SHP77 (cell line): ENCODE measurements at regions not wholly inside any gene's neighbourhood (a gene's known extent, or its start where the extent isn't known, plus 50 kb on each side); places are given as distances from the start of the nearest gene placed in this dataset.

ENCODE experiments used
- DNase-seq, 2 experiments: peaks; one replicate each; lab custom pipeline; 2025; lab: John Stamatoyannopoulos, UW

GRCh38 chr11:32161293-32161692 is 70.4 kb downstream of the RCN1 start:
- no peak for DNase-seq

DNA sequence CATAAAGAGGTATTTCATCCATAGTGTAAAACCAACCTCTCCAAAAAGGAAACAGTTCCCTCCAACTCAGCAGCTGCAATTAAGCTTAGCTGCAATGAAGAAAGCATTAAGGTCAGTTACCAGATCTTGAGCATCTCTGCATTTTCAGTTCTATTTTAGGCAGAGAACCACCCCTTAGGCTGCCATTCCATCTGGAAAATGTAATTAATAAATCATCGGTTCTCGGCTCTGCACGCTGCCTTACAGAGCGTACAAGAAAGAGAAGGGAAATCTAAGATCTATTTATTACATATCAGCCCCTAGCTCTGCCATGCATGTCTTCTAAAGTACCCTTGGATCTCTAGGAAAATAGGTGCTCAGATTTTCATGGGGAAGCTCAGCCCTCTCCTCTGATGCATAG is 71.5 kb downstream of the RCN1 start:
- no peak for DNase-seq

DNA sequence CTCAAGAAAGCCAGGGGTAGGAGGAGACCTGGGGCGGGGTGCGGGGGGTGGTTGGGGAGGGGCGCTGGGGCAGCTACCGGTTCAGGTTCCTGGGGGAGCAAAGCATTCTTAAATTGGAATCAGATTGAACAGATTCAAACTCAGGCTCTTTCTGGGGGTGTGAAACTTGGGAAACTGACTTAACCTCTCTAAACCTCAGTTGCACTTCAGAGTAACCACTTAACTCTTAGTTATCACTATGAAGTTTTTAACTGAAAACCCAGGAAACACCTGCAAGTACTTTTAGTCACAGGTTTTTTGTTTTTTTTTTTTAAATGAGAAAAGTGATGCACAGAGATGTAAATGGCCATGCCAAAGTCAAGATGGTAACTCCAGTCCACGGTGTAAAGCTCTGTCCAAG is 72.0 kb downstream of the RCN1 start:
- no peak for DNase-seq

- no peak for DNase-seq
Observed at GRCh38 chr11:32163557-32163956, 72.7 kb downstream of the RCN1 start.

DNA sequence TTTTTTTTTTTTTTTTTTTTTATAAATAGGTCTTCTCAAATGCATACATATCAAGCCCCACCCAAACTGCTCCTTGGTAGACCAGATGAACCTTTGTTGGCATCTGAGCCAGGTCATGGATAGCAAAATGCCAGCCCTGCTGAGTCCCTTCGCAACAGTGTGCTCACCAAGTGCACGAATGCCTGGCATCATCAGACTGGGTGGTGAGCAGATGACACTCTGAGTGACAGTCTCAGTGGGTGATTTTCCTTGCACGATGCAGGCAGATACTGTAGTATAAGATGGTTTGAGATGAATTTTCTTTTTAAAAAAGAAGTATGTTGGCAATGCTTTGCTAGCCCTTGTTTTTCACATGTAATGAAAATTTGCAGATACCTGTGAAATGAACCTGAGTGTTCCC is 74.0 kb downstream of the RCN1 start:
- DNase-seq = no peak

- no peak for DNase-seq
Observed at GRCh38 chr11:32168924-32169323, 78.0 kb downstream of the RCN1 start.

- no peak for DNase-seq
Observed at GRCh38 chr11:32171445-32171844, 80.6 kb downstream of the RCN1 start.

DNA sequence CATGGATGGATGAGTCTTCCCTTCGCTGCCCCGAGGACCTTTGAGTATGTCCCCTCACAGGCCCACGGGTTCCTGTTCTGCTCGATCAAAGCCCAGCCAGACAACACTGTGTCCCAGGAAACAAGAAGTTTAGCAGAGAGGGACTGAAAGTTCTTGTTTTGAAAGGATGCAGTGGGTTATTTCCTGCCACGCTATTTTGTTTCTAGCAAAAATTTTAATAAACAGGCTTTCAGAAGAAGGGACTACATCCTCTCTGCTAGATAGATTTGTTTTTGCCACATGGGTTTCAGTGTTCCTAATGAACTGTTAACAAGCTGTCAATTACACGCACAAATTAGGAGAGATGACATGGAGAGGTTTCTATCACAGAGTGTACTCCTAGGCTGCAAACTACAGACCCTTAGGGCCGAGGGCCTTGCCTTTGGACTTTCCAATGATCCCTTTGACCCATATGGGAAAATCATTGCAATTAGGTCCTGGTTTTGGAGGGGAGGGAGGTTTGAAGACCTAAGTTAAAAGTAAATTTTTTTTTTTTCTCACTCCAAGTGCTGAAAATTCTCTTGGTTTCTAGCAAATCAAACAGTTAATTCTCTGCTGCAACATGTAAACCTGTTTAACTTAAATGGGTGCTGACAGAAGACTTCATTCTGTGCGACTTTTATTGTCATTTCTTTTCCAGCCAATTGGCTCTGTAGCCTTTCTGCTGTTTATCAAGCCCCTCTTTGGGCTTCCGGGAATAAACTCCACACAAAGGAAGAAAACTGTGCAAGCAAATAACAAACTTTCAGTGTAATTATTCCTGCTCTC is 81.4 kb downstream of the RCN1 start:
- no peak for DNase-seq

- peak; percentile 20 to 32 for DNase-seq
Observed at GRCh38 chr11:32172848-32173834, 82.3 kb downstream of the RCN1 start.

- DNase-seq = no peak
Observed at GRCh38 chr11:32173977-32174376, 83.1 kb downstream of the RCN1 start.

- peak; percentile 55 to 68 for DNase-seq
Observed at GRCh38 chr11:32176223-32176934, 85.5 kb downstream of the RCN1 start.

GRCh38 chr11:32178692-32179091 is 87.8 kb downstream of the RCN1 start:
- no peak for DNase-seq

- no peak for DNase-seq
Observed at GRCh38 chr11:32183512-32183911, 92.6 kb downstream of the RCN1 start.

DNA sequence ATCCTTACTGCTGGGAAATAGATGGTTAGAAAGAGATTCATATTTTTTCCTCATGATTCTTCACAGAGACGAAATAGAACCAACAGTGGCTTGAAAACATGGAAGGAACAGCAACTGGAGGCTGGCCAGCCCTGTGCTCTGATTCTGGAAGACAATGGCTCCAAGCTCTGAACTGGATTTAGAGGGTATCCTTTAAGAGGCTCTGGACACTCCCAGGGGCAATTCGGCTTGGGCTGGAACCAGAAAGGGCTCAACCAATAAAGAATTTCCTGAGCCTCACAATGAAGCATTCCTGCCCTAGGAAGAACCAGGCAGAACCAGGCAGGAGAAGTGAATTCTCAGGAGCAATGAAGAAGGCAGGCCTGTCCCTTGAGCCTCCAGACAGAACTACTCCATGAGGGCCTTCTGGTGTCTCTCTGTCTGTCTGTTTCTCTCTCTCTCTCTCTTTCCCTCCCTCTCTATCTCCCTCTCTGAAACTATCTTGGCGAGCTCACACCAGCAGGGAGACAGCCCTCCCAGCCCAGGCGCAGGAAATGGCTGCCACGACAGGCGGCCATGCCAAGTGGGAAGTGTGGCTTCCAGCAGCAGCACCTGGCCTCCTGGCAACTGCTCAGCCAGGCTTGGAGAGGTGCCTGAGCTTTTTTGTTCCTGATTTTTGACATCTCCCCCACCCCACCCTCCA is 93.3 kb downstream of the RCN1 start:
- DNase-seq = no peak

DNA sequence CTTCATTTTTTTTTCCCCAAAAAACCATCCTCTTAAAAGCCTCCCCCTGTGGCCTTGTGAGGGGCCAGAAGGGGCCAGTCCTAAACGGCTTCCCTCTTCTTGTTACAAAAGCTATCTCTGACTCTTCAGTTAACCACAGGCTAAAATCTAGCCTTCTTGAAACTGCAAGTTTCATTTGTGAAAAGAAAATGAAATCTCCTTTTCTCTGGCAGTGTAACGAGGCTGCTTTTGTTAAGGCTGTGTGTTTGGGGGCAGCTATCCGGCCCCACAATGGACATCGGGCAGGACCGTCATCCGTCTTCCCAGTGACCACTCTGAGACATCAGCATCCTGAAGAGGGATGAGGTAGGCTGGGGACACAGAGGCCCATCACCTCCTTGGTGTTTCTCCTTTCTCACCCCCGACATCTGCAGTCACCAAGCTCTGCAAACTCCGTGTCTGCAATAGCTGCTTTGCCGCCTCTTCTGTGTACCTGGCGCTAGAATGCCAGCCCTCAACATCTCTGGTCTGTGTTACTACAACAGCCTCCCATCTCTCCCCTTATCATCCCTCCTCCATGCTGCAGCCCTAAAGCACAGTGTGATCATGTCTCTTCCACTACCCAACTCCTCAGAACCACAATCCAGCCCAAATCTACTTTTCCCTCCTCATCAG is 94.0 kb downstream of the RCN1 start:
- DNase-seq = no peak

DNA sequence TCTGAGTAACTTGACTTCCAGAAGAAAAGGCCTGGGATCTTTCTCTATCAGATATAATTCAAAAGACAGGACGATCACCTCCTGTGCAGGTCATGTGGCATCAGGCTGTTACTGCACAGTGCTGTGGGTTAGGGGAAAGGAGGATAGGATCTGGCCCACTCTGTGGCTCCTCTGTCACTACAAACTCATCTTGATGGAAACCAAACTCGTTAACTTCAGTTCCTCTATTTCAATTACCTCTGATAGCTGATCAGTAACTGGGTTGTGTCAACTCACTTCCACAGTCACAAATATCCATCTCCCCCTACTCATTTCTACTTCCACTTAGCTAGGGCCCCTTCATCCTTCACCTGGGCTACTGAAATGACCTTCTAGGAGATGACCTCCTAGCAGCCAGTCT is 95.2 kb downstream of the RCN1 start:
- DNase-seq = no peak

- no peak for DNase-seq
Observed at GRCh38 chr11:32187111-32187510, 96.2 kb downstream of the RCN1 start.

DNA sequence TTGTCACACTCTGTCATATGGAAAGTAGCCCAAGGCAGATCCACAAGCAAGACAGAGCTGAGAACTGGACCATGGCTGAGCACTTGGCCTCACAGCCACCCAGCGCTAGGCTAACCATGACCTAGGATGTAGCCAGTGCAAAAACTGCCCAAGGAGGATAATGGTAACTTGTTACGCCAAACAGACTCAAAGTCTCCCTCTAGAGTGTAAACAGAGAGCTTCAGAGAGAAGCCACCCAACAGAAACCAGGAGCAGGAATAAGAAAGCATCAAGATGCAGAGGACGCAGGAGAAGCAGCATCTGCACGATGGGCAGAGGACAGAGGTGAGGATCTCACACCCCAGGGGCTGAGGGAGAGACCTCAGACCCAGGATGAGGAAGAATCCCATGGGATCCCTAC is 97.9 kb downstream of the RCN1 start:
- DNase-seq = no peak

- no peak for DNase-seq
Observed at GRCh38 chr11:32196137-32196536, 105.3 kb downstream of the RCN1 start.

DNA sequence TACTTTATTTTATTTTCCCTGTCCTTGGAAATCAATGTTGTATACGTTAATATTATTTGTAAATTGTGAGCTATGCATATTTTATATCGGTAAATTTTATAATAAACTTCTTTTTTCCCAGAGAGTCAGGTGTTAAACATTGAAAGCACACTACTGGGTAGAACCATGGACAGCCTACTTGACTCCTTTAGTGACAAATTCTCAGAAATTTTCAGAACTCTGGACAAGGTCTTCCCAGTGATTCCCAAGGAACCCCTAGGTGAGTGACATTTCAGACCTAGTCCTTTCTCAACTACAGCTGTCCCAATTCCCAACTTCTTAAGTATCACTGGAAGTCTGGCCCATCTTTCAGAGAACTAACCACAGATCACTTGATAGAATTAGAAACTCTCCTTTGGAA is 107.2 kb downstream of the RCN1 start:
- DNase-seq = no peak

GRCh38 chr11:32200136-32200847 is 109.4 kb downstream of the RCN1 start:
- no peak for DNase-seq
